DND-41 (cell line): ENCODE measurements at regions not wholly inside any gene's neighbourhood (a gene's known extent, or its start where the extent isn't known, plus 50 kb on each side); places are given as distances from the start of the nearest gene placed in this dataset.

Experiments used
- ATAC-seq: fragments of 200-7000 bp; cut with Tn5 transposase; 3 replicates; pipeline ENCODE4 v1.9.1; 2021; ENCODE audit warnings: low read depth; ENCODE audit not compliant: insufficient read depth
- DNase-seq: peaks from one replicate; pipeline ENCODE4 v3.0.0-alpha.2; 2020
- H2AFZ ChIP-seq: 2 replicates; pipeline ENCODE4 v1.6.0; 2012; ENCODE audit warnings: low read depth, low read length
- H3K27ac ChIP-seq: 2 replicates; pipeline ENCODE4 v1.5.1; 2012; ENCODE audit warnings: low read length, inconsistent platforms
- H3K27me3 ChIP-seq: fragments of 200-600 bp; sonication (generic); 2 replicates; pipeline ENCODE4 v1.6.0; 2012; ENCODE audit warnings: low read length, mild to moderate bottlenecking, inconsistent platforms; ENCODE audit not compliant: insufficient read depth, poor library complexity
- H3K36me3 ChIP-seq: 2 replicates; pipeline ENCODE4 v1.5.1; 2012; ENCODE audit warnings: low read length, inconsistent platforms; ENCODE audit not compliant: insufficient read depth
- H3K4me1 ChIP-seq: 2 replicates; pipeline ENCODE4 v1.5.1; 2012; ENCODE audit warnings: mild to moderate bottlenecking, low read length; ENCODE audit not compliant: insufficient read depth
- H3K4me2 ChIP-seq: 2 replicates; pipeline ENCODE4 v1.6.0; 2012; ENCODE audit warnings: mild to moderate bottlenecking, moderate library complexity, low read length, inconsistent platforms; ENCODE audit not compliant: insufficient read depth
- H3K4me3 ChIP-seq, 2 experiments: fragments of 200-600 bp in 1 of 2; shearing (Covaris generic) in 1 of 2; 2 replicates each; pipeline ENCODE4 v1.5.1; 2012 to 2016; ENCODE audit warnings: inconsistent platforms in 2 of 2, low read length in 2 of 2, mild to moderate bottlenecking in 2 of 2, low read depth in 1 of 2, moderate library complexity in 1 of 2
- H3K79me2 ChIP-seq: 2 replicates; pipeline ENCODE4 v1.6.0; 2012; ENCODE audit warnings: low read length, inconsistent platforms; ENCODE audit not compliant: insufficient read depth
- H3K9ac ChIP-seq: 2 replicates; pipeline ENCODE4 v1.6.0; 2012; ENCODE audit warnings: low read depth, mild to moderate bottlenecking, inconsistent platforms, low read length, moderate library complexity
- H3K9me3 ChIP-seq: 2 replicates; pipeline ENCODE4 v1.5.1; 2012; ENCODE audit warnings: low read length, moderate library complexity, mild to moderate bottlenecking, inconsistent platforms; ENCODE audit not compliant: insufficient read depth, severe bottlenecking
- H4K20me1 ChIP-seq: 2 replicates; pipeline ENCODE4 v1.6.0; 2012; ENCODE audit warnings: low read length; ENCODE audit not compliant: insufficient read depth
- EZH2 ChIP-seq: IDR thresholded peaks from 3 replicates; pipeline ENCODE4 v1.6.1; 2012; ENCODE audit warnings: borderline replicate concordance, low read depth, mild to moderate bottlenecking, moderate library complexity, low read length, inconsistent platforms; ENCODE audit not compliant: severe bottlenecking
- TF ChIP-seq, protein P1 (sequence below): IDR thresholded peaks from 2 replicates; pipeline ENCODE4 v1.5.1; 2012; ENCODE audit warnings: borderline replicate concordance, low read length, moderate library complexity, mild to moderate bottlenecking; ENCODE audit not compliant: poor library complexity, severe bottlenecking; ENCODE audit errors: extremely low read depth

DNA sequence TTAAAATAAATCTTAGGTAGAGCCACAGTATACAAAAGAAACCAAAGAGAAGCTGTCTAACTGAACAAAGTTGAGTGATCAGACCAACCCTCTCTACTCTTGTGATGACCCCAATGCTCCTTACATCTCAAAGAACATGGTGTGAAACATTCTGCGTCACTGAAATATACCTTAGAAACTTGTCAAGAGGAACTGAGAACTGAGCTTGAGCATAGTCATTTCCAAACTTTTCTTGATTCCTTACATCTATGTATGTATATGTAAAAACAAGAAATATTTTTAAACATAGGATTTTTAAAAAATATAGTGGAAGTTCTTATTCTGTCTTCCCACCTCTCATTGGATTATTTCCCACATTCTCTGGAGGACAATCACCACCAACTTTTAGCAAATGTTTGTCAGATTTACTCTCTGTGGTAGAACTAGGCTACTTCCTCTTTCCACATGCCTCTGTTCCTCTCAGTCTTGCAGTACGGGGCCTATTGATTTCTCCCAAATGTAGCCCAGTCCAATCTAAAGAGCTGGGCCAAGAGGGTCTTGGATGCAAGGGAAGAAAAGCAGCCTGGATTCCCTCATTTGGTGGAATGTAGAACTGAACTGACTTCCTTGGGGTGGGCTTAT lies 98.2 kb upstream of the HHIP start:
- Histone ChIP-seq H3K79me2 (no peaks in the 10 kb centered on the region), H3K9me3 (no peaks in the 10 kb centered on the region), H3K4me1 (no peaks in the 10 kb centered on the region), H3K27me3 (no peaks in the 10 kb centered on the region), H3K27ac (no peak overlapping the region), H4K20me1 (no peaks in the 10 kb centered on the region), H3K4me3 (no peak overlapping the region), H2AFZ (no peak overlapping the region), H3K9ac (no peak overlapping the region), H3K36me3 (no peaks in the 10 kb centered on the region), H3K4me2 (no peak overlapping the region)
- TF ChIP-seq EZH2 = no peak
- TF ChIP-seq, protein P1, sequence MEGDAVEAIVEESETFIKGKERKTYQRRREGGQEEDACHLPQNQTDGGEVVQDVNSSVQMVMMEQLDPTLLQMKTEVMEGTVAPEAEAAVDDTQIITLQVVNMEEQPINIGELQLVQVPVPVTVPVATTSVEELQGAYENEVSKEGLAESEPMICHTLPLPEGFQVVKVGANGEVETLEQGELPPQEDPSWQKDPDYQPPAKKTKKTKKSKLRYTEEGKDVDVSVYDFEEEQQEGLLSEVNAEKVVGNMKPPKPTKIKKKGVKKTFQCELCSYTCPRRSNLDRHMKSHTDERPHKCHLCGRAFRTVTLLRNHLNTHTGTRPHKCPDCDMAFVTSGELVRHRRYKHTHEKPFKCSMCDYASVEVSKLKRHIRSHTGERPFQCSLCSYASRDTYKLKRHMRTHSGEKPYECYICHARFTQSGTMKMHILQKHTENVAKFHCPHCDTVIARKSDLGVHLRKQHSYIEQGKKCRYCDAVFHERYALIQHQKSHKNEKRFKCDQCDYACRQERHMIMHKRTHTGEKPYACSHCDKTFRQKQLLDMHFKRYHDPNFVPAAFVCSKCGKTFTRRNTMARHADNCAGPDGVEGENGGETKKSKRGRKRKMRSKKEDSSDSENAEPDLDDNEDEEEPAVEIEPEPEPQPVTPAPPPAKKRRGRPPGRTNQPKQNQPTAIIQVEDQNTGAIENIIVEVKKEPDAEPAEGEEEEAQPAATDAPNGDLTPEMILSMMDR = no peak
- DNase-seq (no peak), ATAC-seq (no peak)

- no peak overlapping the region for H3K27ac ChIP-seq
- no peaks in the 10 kb centered on the region for H3K9me3 ChIP-seq
- DNase-seq = peak; percentile 62
- H3K27me3 ChIP-seq = no peaks in the 10 kb centered on the region
- H3K4me1 ChIP-seq = peaks cover 9% of the 10 kb centered on the region; the same call in 1 of the 2 replicates
- no peaks in the 10 kb centered on the region for H3K36me3 ChIP-seq
- ATAC-seq = peak; percentile 96
- H4K20me1 ChIP-seq = no peaks in the 10 kb centered on the region
- no peak overlapping the region for H3K9ac ChIP-seq
- no peaks in the 10 kb centered on the region for H3K79me2 ChIP-seq
- H3K4me3 ChIP-seq = no peak overlapping the region
- no peak overlapping the region for H2AFZ ChIP-seq
- TF ChIP-seq, protein P1 = no peak
- peak overlapping the region; percentile 20; the same call in 1 of the 2 replicates for H3K4me2 ChIP-seq
Observed at GRCh38 chr4:144556636-144557035, 89.3 kb upstream of the HHIP start.

DNA sequence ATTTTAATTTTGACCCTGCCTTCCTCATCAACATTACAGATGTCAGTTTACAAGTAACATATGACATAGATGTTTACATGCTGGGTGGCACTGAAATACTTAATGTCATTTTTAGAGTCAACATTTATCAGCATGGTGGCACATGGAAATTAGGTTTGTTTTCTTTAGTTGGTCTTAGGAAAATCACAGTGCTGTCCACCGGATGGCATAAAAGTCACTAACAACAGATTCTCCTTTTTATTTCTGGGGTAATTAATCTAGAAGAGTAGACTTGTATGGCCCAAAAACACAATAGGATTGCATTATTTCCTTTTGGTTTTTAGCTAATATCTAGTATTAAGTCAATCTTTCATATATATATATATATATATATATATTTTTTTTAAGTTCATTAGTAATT lies 88.6 kb upstream of the HHIP start:
- Histone ChIP-seq H3K4me2 (no peak overlapping the region), H3K36me3 (no peaks in the 10 kb centered on the region), H3K9me3 (no peaks in the 10 kb centered on the region), H3K27ac (no peak overlapping the region), H3K4me3 (no peak overlapping the region), H3K79me2 (no peaks in the 10 kb centered on the region), H3K27me3 (no peaks in the 10 kb centered on the region), H2AFZ (no peak overlapping the region), H4K20me1 (no peaks in the 10 kb centered on the region), H3K4me1 (peaks cover 9% of the 10 kb centered on the region; the same call in 1 of the 2 replicates), H3K9ac (no peak overlapping the region)
- DNase-seq (no peak), ATAC-seq (no peak)
- TF ChIP-seq, protein P1 = no peak
- no peak for TF ChIP-seq EZH2

DNA sequence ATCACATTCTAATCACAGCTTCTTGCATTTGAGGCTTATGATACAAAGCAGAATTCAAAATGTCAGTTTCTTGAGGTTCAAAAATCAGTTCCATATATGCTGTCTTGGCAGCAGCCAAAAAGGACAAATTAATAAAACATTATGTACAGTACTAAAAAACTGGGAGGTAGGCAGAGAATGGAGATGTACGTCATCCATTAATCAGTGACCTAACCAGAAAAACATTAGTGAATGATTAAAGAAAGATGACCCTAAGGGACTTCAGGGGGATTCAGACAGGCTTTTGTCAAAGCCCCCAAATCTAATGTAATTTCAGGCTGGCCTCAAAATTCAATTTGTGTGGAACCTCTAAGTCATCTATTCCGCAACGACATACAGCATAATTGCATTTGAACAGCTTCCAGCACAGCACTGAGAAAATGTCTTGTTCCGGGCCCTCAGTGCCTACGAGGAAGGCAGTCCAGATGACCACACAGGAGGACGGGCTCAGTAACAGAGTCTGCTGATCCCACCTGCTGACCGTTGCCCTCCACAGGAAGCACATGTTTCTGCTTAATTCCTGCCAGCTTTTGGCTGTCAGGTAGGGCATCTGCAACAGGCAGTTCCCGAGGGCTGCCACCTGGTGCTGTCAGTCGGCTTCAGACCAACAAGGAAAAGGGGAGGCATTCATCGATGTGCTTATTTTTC lies 83.8 kb upstream of the HHIP start:
- H3K36me3 ChIP-seq = no peaks in the 10 kb centered on the region

More for the DNA sequence above, 83.8 kb upstream of the HHIP start:
- no peak for ATAC-seq
- Histone ChIP-seq H3K79me2 (no peaks in the 10 kb centered on the region), H3K9me3 (no peaks in the 10 kb centered on the region), H3K27ac (no peak overlapping the region), H3K9ac (no peak overlapping the region), H3K4me3 (no peak overlapping the region), H3K4me2 (no peak overlapping the region), H3K4me1 (no peaks in the 10 kb centered on the region), H2AFZ (no peak overlapping the region), H3K27me3 (no peaks in the 10 kb centered on the region), H4K20me1 (no peaks in the 10 kb centered on the region)
- no peak for DNase-seq
- TF ChIP-seq, protein P1 = no peak
- no peak for TF ChIP-seq EZH2
